DOHH2 (cell line): ENCODE measurements at regions not wholly inside any gene's neighbourhood (a gene's known extent, or its start where the extent isn't known, plus 50 kb on each side); places are given as distances from the start of the nearest gene placed in this dataset.

ENCODE experiments used
- H3F3A ChIP-seq: fragments of 200-600 bp; sonication (generic), shearing (Covaris generic); 2 replicates; pipeline ENCODE4 v1.6.0; 2016; ENCODE audit warnings: antibody characterized with exemption, mild to moderate bottlenecking; ENCODE audit not compliant: control insufficient read depth, insufficient read depth
- H3K27ac ChIP-seq: fragments of 200-600 bp; sonication (generic); 2 replicates; pipeline ENCODE4 v1.5.1; 2014; ENCODE audit warnings: low read depth, mild to moderate bottlenecking, low read length, moderate library complexity
- H3K27me3 ChIP-seq: fragments of 200-600 bp; sonication (generic); 2 replicates; pipeline ENCODE4 v1.6.1; 2014; ENCODE audit warnings: mild to moderate bottlenecking, low read length, mixed read lengths; ENCODE audit not compliant: control insufficient read depth
- H3K36me3 ChIP-seq: fragments of 200-600 bp; sonication (generic); 2 replicates; pipeline ENCODE4 v1.6.1; 2014; ENCODE audit warnings: mild to moderate bottlenecking, low read length, moderate library complexity, mixed read lengths; ENCODE audit not compliant: control insufficient read depth
- H3K4me1 ChIP-seq: fragments of 200-600 bp; sonication (generic); 2 replicates; pipeline ENCODE4 v1.6.1; 2014; ENCODE audit warnings: mild to moderate bottlenecking, low read length, mixed read lengths; ENCODE audit not compliant: control insufficient read depth
- H3K4me2 ChIP-seq: fragments of 200-600 bp; sonication (generic); 2 replicates; pipeline ENCODE4 v1.6.0; 2014; ENCODE audit warnings: mild to moderate bottlenecking, low read length, moderate library complexity
- H3K4me3 ChIP-seq: fragments of 200-600 bp; sonication (generic); 2 replicates; pipeline ENCODE4 v1.5.1; 2014; ENCODE audit warnings: mild to moderate bottlenecking, low read length, mixed read lengths
- H3K79me2 ChIP-seq: fragments of 200-600 bp; sonication (generic); 2 replicates; pipeline ENCODE4 v1.6.1; 2014; ENCODE audit warnings: mild to moderate bottlenecking, low read length, mixed read lengths; ENCODE audit not compliant: control insufficient read depth
- H3K9me2 ChIP-seq: fragments of 200-600 bp; sonication (generic); replicated peaks from 2 replicates; pipeline ENCODE4 v1.6.1; 2014; ENCODE audit warnings: mild to moderate bottlenecking, low read length, mixed read lengths; ENCODE audit not compliant: control insufficient read depth
- H3K9me3 ChIP-seq: fragments of 200-600 bp; sonication (generic); 2 replicates; pipeline ENCODE4 v1.6.1; 2014; ENCODE audit warnings: antibody characterized with exemption, low read length, mixed read lengths; ENCODE audit not compliant: control insufficient read depth, insufficient read depth
- H4K20me1 ChIP-seq: fragments of 200-600 bp; sonication (generic); 2 replicates; pipeline ENCODE4 v1.6.0; 2014; ENCODE audit warnings: low read depth, mild to moderate bottlenecking, antibody characterized with exemption, low read length, moderate library complexity; ENCODE audit not compliant: control insufficient read depth, insufficient read depth
- EZH2phosphoT487 ChIP-seq: fragments of 200-600 bp; sonication (generic); IDR thresholded peaks from 2 replicates; pipeline ENCODE4 v1.6.1; 2017; ENCODE audit warnings: borderline replicate concordance, mild to moderate bottlenecking, antibody characterized with exemption, low read length, moderate library complexity, mixed read lengths
- TF ChIP-seq, protein P1 (sequence below): fragments of 200-600 bp; sonication (generic); IDR thresholded peaks from one replicate; pipeline ENCODE4 v1.5.1; 2014; ENCODE audit warnings: antibody characterized with exemption, mild to moderate bottlenecking, low read depth, low read length; ENCODE audit not compliant: poor library complexity, severe bottlenecking

- Histone ChIP-seq H3K36me3 (no peaks in the 10 kb centered on the region), H3K79me2 (no peaks in the 10 kb centered on the region), H3K27me3 (peaks cover 2% of the 10 kb centered on the region; the same call in 1 of the 2 replicates), H3K27ac (no peak overlapping the region), H3F3A (no peaks in the 10 kb centered on the region), H4K20me1 (no peaks in the 10 kb centered on the region), H3K4me1 (peaks cover 2% of the 10 kb centered on the region), H3K4me3 (no peak overlapping the region), H3K9me2 (no peaks in the 10 kb centered on the region), H3K4me2 (no peak overlapping the region), H3K9me3 (no peaks in the 10 kb centered on the region)
- TF ChIP-seq, protein P1, sequence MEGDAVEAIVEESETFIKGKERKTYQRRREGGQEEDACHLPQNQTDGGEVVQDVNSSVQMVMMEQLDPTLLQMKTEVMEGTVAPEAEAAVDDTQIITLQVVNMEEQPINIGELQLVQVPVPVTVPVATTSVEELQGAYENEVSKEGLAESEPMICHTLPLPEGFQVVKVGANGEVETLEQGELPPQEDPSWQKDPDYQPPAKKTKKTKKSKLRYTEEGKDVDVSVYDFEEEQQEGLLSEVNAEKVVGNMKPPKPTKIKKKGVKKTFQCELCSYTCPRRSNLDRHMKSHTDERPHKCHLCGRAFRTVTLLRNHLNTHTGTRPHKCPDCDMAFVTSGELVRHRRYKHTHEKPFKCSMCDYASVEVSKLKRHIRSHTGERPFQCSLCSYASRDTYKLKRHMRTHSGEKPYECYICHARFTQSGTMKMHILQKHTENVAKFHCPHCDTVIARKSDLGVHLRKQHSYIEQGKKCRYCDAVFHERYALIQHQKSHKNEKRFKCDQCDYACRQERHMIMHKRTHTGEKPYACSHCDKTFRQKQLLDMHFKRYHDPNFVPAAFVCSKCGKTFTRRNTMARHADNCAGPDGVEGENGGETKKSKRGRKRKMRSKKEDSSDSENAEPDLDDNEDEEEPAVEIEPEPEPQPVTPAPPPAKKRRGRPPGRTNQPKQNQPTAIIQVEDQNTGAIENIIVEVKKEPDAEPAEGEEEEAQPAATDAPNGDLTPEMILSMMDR = no peak
- TF ChIP-seq EZH2phosphoT487 = no peak
Measured at GRCh38 chr1:212537610-212538009, 71.0 kb upstream of the ATF3 start.

DNA sequence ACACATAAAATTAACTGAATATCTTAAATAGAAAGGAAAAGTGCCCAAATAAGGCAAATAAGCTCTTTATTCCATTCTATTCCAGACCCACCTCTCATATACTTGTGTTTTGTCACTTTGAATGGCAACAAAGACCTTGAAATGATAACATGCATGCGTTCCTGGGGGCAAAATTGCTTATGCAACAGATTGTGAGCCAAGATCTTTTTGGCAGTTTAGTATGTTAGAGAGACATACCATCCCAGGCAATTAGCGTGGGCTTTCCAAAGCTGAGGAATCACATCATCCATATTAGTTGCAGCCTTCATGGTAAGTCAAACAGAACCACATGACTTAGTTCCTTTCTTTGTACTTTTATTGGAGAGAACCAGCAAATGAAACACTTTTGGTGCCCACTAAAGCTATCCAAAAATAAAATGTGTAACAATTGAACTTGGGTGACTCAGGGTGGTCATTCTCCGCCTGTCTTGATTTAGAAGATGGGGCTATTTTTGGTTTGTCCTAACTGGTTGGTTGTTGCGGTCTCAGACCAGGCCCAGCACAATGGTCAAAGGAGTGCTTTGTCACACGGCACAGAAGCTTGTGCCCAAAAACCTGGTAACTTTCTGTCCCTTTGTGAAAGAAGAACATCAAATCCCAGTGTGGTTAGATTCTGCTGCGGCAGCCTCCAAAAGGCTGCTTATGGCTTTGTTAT, 68.7 kb upstream of the ATF3 start:
- TF ChIP-seq, protein P1 = no peak
- TF ChIP-seq EZH2phosphoT487 = no peak
- Histone ChIP-seq H3F3A (peaks cover 4% of the 10 kb centered on the region; the same call in 1 of the 2 replicates), H3K27ac (no peak overlapping the region), H3K4me2 (no peak overlapping the region), H3K4me1 (peaks cover 8% of the 10 kb centered on the region), H3K27me3 (peaks cover 7% of the 10 kb centered on the region), H3K9me3 (no peaks in the 10 kb centered on the region), H3K4me3 (no peak overlapping the region), H4K20me1 (no peaks in the 10 kb centered on the region), H3K79me2 (no peaks in the 10 kb centered on the region), H3K36me3 (no peaks in the 10 kb centered on the region), H3K9me2 (no peaks in the 10 kb centered on the region)

GRCh38 chr1:212542761-212543187, 65.8 kb upstream of the ATF3 start:
- peaks cover 8% of the 10 kb centered on the region for H3K4me1 ChIP-seq
- H3K27ac ChIP-seq = no peak overlapping the region
- peaks cover 4% of the 10 kb centered on the region; the same call in 1 of the 2 replicates for H3F3A ChIP-seq
- no peaks in the 10 kb centered on the region for H4K20me1 ChIP-seq
- no peaks in the 10 kb centered on the region for H3K9me3 ChIP-seq
- no peak overlapping the region for H3K4me3 ChIP-seq
- no peaks in the 10 kb centered on the region for H3K36me3 ChIP-seq
- TF ChIP-seq, protein P1 = no peak
- no peak for TF ChIP-seq EZH2phosphoT487
- H3K4me2 ChIP-seq = peak overlapping the region; percentile 42
- H3K79me2 ChIP-seq = no peaks in the 10 kb centered on the region
- H3K27me3 ChIP-seq = peaks cover 19% of the 10 kb centered on the region
- no peaks in the 10 kb centered on the region for H3K9me2 ChIP-seq
